ENCODE measurements at regions not wholly inside any gene's neighbourhood (a gene's known extent, or its start where the extent isn't known, plus 50 kb on each side); places are given as distances from the start of the nearest gene placed in this dataset.

GRCh38 chr2:11071211-11071610 lies 84.1 kb upstream of the SLC66A3 start:
- Histone ChIP-seq H4K5ac (ENCODE audit: insufficient read length, low read depth, low read length) (no peak overlapping the region), H3K36me3 (ENCODE audit: control insufficient read depth in 2 of 4, insufficient read depth in 4 of 4, low read length in 3 of 4) (no peaks in the 10 kb centered on the region), H3K4me3 (ENCODE audit: extremely low read depth in 1 of 4, insufficient read depth in 2 of 4, low read depth in 3 of 4, low read length in 4 of 4) (no peak overlapping the region), H2BK12ac (ENCODE audit: low read depth, low read length) (no peak overlapping the region), H4K91ac (replicated peaks; ENCODE audit: insufficient read length, low read length) (no peak overlapping the region), H3K23me2 (ENCODE audit: low read depth, low read length) (no peaks in the 10 kb centered on the region), H3K79me2 (ENCODE audit: control insufficient read depth in 1 of 2, insufficient read depth in 2 of 2, low read length in 2 of 2) (no peaks in the 10 kb centered on the region), H2AK5ac (ENCODE audit: low read depth, low read length) (no peak overlapping the region), H2BK15ac (ENCODE audit: low read length) (no peak overlapping the region), H3K4me2 (ENCODE audit: insufficient read depth in 1 of 2, low read depth in 2 of 2, low read length in 2 of 2) (no peak overlapping the region), H3K4me1 (replicated peaks in 1 of 4; ENCODE audit: control insufficient read depth in 3 of 4, insufficient read depth in 4 of 4, low read length in 3 of 4) (peaks cover 0 to 6% (median 4%) of the 10 kb centered on the region in 4 experiments; a peak in 4 of 7 replicates), H4K8ac (ENCODE audit: extremely low read depth, insufficient read depth, low read length) (no peak overlapping the region), H3K79me1 (ENCODE audit: low read depth, low read length) (no peaks in the 10 kb centered on the region), H2BK20ac (ENCODE audit: low read length) (no peak overlapping the region; the same call in 1 of the 2 replicates), H2BK120ac (replicated peaks; ENCODE audit: low read depth, low read length) (no peak overlapping the region), H3K4ac (replicated peaks; ENCODE audit: insufficient read length, low read depth, low read length) (no peak overlapping the region), H3K27ac (ENCODE audit: low read depth, low read length) (no peak overlapping the region), H4K20me1 (replicated peaks in 1 of 2; ENCODE audit: control insufficient read depth in 1 of 2, insufficient read depth in 2 of 2, low read length in 2 of 2) (no peaks in the 10 kb centered on the region), H2AFZ (ENCODE audit: low read length) (0 out of 2 replicates have a peak overlapping the region, but pooled peaks have one; percentile 17), H2BK5ac (ENCODE audit: low read depth, low read length) (no peak overlapping the region), H3K18ac (ENCODE audit: extremely low read depth, low read length) (no peak overlapping the region), H3K14ac (ENCODE audit: insufficient read length) (no peak overlapping the region), H3K9ac (replicated peaks in 1 of 4; ENCODE audit: extremely low read depth in 1 of 4, low read depth in 3 of 4, low read length in 3 of 4) (no peak overlapping the region), H3K27me3 (replicated peaks in 1 of 4; ENCODE audit: control insufficient read depth in 3 of 4, extremely low read depth in 1 of 4, insufficient read depth in 3 of 4, low read length in 3 of 4) (no peaks in the 10 kb centered on the region), H3K9me3 (ENCODE audit: insufficient read depth in 2 of 2, low read depth in 1 of 2, low read length in 1 of 2) (no peaks in the 10 kb centered on the region), H3K56ac (replicated peaks; ENCODE audit: insufficient read length, low read depth, low read length) (no peak overlapping the region), H3K23ac (ENCODE audit: insufficient read length) (no peak overlapping the region)
- CTCF ChIA-PET (ENCODE audit: partially characterized antibody): interaction anchor here (0.6 to 5.9 kb wide), 13 partner anchors 10 to 239 kb away, joined by 3 to 47 read pairs (median 4); no protein-coding TSS in a partner anchor
- POLR2A ChIA-PET (ENCODE audit: partially characterized antibody): no interaction called here
- DNase-seq (ENCODE audit: low read depth in 1 of 2, low spot score in 2 of 2) (peak in 1 of 2 experiments; percentile 46), FAIRE-seq (no peak)
- TF ChIP-seq YY1 (IDR thresholded peaks at IDR 0.05; ENCODE audit: low read depth, low read length) (no peak), POLR2A (IDR thresholded peaks at IDR 0.05; ENCODE audit: control extremely low read depth in 1 of 2, low read depth in 2 of 2, low read length in 2 of 2) (no peak), SIX5 (IDR thresholded peaks at IDR 0.05; ENCODE audit: low read depth, low read length) (no peak), JUN (IDR thresholded peaks at IDR 0.05; ENCODE audit: low read depth, low read length) (no peak), CREB1 (IDR thresholded peaks at IDR 0.05) (no peak), RBBP5 (IDR thresholded peaks at IDR 0.05; ENCODE audit: borderline replicate concordance, low read depth, low read length) (no peak), TBP (IDR thresholded peaks at IDR 0.05; ENCODE audit: low read depth, low read length) (no peak), TAF7 (optimal IDR thresholded peaks at IDR 0.05; ENCODE audit: borderline replicate concordance, low read depth, low read length) (no peak), TEAD4 (IDR thresholded peaks at IDR 0.05; ENCODE audit: low read depth, low read length) (no peak), HDAC6 (IDR thresholded peaks at IDR 0.05; ENCODE audit: low read depth, low read length) (no peak), CBX8 (IDR thresholded peaks at IDR 0.05; ENCODE audit: borderline replicate concordance, low read depth, low read length) (no peak), RXRA (IDR thresholded peaks at IDR 0.05; ENCODE audit: insufficient read depth, low read depth, low read length) (no peak), ZNF274 (IDR thresholded peaks at IDR 0.05; ENCODE audit: borderline replicate concordance, extremely low read depth, low read length) (no peak)
- 85% methylated on average over 7 of the region's 7 CpGs; no CpG with 5 or more reads in 1 of the 2 experiments for WGBS, 2 experiments (ENCODE audit: extremely low coverage in 1 of 2, insufficient coverage in 1 of 2, insufficient read length in 1 of 2, insufficient replicate concordance in 2 of 2, low coverage in 1 of 2, low lambda C conversion rate in 2 of 2, missing lambda C conversion rate in 1 of 2)

Measured in H1 (cell line).